Adrenal gland (tissue), 5 donors: ENCODE measurements at regions not wholly inside any gene's neighbourhood (a gene's known extent, or its start where the extent isn't known, plus 50 kb on each side); places are given as distances from the start of the nearest gene placed in this dataset.

Experiments
- POLR2A ChIP-seq, 2 donors: fragments of 450-650 bp; IDR thresholded peaks; one replicate each; pipeline ENCODE4 v1.6.1; 2017; ENCODE audit warnings: antibody characterized with exemption in 2 of 2, mild to moderate bottlenecking in 2 of 2, moderate library complexity in 1 of 2
- TF ChIP-seq, protein P1 (sequence below), 6 experiments: fragments of 450-650 bp in 4 of 6; fragments of 200-600 bp in 2 of 6; sonication (generic) in 1 of 6; IDR thresholded peaks; 1 replicate in 5 of 6; 2 replicates in 1 of 6; pipeline versions ENCODE4 v1.5.1 to v1.8.0; 2016 to 2021; ENCODE audit warnings: antibody characterized with exemption in 6 of 6, mild to moderate bottlenecking in 2 of 6, moderate library complexity in 1 of 6
- donor health status: DM: no; HTN: no; CAD: no.

DNA sequence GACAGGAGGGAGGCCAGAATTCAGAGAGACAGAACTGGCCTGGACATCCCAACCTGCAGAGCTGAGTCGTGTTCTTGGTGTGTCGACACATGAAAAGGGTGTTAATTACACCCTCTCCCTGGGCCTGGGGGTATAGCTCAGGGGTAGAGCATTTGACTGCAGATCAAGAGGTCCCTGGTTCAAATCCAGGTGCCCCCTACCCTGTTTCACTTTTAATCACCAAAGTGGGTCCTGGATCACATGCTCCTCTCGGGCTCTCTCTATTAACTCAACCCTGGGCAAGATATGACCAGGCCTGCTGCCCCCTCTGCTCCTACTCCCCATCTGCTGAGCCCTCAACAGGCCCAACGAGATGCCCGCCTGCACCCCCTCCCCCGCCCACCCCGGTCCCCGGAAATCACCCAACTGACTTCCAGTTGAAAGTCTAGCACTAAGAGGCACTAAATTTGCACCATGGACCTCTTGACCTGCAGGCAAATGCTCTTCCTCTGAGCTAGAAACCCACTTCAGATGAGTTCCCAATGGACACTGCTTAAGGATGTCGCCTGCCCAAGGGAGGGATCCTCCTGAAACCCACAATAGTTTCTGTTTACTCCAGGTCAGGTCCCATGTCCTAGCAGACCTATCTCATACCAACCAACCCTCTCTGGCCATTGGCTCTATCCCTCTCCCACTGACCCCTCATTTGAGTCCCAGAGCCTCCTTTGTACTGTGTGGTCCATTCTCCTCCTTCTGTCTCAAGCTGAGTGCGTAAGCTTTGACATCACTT is 137.6 kb downstream of the ZNF467 start:
- TF ChIP-seq, protein P1, sequence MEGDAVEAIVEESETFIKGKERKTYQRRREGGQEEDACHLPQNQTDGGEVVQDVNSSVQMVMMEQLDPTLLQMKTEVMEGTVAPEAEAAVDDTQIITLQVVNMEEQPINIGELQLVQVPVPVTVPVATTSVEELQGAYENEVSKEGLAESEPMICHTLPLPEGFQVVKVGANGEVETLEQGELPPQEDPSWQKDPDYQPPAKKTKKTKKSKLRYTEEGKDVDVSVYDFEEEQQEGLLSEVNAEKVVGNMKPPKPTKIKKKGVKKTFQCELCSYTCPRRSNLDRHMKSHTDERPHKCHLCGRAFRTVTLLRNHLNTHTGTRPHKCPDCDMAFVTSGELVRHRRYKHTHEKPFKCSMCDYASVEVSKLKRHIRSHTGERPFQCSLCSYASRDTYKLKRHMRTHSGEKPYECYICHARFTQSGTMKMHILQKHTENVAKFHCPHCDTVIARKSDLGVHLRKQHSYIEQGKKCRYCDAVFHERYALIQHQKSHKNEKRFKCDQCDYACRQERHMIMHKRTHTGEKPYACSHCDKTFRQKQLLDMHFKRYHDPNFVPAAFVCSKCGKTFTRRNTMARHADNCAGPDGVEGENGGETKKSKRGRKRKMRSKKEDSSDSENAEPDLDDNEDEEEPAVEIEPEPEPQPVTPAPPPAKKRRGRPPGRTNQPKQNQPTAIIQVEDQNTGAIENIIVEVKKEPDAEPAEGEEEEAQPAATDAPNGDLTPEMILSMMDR (IDR thresholded peaks at IDR 0.05), result no peak
- TF ChIP-seq POLR2A (IDR thresholded peaks at IDR 0.05), result no peak
